ENCODE measurements at regions not wholly inside any gene's neighbourhood (a gene's known extent, or its start where the extent isn't known, plus 50 kb on each side); places are given as distances from the start of the nearest gene placed in this dataset.
A peak's percentile ranks its signal among the peaks of the same experiment; 100 is the strongest.

DNA sequence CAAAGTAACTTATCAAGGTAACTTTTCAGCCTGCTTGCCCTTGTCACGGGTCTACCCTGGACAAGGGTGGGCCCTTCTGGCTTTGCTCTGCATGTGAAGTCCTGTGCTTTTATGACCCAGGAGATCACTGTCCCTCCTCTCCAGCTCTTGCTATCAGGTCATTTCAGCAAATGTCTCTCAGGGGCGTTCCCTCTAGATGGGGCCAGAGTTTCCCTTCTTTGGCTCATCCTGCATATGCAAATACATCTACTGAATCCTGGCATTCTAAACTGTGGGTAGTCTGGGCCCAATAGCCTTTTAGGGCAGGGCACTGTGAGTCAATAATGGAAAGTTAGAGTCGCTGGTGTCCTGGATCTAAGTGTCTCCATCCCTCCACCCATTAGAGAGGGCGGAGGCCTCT lies 366.9 kb upstream of the USP24 start:
- peak; percentile 68 for DNase-seq (ENCODE audit: extremely low spot score)
- peaks cover 0 to 3% (median 0%) of the 10 kb centered on the region in 4 donors for H3K27me3 ChIP-seq
- H3K36me3 ChIP-seq: no peaks in the 10 kb centered on the region
- intact Hi-C loops (cut with DNase I): no loop called here
- no peaks in the 10 kb centered on the region for H3K9me3 ChIP-seq
- TF ChIP-seq, protein P1, sequence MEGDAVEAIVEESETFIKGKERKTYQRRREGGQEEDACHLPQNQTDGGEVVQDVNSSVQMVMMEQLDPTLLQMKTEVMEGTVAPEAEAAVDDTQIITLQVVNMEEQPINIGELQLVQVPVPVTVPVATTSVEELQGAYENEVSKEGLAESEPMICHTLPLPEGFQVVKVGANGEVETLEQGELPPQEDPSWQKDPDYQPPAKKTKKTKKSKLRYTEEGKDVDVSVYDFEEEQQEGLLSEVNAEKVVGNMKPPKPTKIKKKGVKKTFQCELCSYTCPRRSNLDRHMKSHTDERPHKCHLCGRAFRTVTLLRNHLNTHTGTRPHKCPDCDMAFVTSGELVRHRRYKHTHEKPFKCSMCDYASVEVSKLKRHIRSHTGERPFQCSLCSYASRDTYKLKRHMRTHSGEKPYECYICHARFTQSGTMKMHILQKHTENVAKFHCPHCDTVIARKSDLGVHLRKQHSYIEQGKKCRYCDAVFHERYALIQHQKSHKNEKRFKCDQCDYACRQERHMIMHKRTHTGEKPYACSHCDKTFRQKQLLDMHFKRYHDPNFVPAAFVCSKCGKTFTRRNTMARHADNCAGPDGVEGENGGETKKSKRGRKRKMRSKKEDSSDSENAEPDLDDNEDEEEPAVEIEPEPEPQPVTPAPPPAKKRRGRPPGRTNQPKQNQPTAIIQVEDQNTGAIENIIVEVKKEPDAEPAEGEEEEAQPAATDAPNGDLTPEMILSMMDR (IDR thresholded peaks at IDR 0.05): no peak
- TF ChIP-seq POLR2A (IDR thresholded peaks at IDR 0.05; ENCODE audit: low read depth) (no peak), POLR2AphosphoS5 (IDR thresholded peaks at IDR 0.05) (no peak), EP300 (IDR thresholded peaks at IDR 0.05) (no peak)
- peak overlapping the region; percentile 71 to 82 (median 76) for H3K27ac ChIP-seq (replicated peaks in 1 of 4)
- 93% methylated on average over 4 of the region's 4 CpGs for WGBS
- no peak overlapping the region for H3K4me3 ChIP-seq
- peaks cover 0 to 46% (median 34%) of the 10 kb centered on the region in 4 donors for H3K4me1 ChIP-seq

DNA sequence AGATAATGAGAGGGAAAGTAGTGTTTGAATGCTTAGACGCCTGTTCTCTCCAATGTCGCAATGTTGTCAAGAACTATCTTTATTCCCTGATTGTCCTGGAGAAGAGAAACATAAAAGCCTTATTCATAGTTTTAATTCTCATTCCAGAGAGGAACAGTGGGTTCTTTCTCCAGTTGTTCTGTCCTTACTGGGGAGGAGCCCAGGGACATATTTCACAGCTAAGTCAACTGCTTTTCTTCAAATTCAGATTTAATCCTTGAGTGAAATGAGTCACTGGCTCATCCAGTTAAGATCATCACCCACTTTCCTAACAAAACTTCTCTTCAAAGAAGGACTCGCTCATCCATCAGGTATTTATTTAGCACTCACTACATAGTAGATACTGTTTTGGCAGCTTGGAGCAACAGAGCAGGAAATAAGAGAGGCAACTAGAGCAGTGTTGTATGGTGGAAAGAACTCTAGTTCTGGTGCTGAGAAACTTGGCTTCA lies 365.7 kb upstream of the USP24 start:
- WGBS: 64% methylated on average over 3 of the region's 3 CpGs
- intact Hi-C loops (cut with DNase I): no loop called here
- Histone ChIP-seq H3K27me3 (no peaks in the 10 kb centered on the region), H3K36me3 (no peaks in the 10 kb centered on the region), H3K4me1 (peaks cover 0 to 48% (median 38%) of the 10 kb centered on the region in 4 donors), H3K9me3 (no peaks in the 10 kb centered on the region), H3K27ac (replicated peaks in 1 of 4) (peak overlapping the region; percentile 71 to 82 (median 76)), H3K4me3 (no peak overlapping the region)
- peak; percentile 44 to 84 for TF ChIP-seq POLR2AphosphoS5 (IDR thresholded peaks at IDR 0.05)
- no peak for TF ChIP-seq EP300 (IDR thresholded peaks at IDR 0.05)
- peak; percentile 64 for DNase-seq (ENCODE audit: extremely low spot score)

DNA sequence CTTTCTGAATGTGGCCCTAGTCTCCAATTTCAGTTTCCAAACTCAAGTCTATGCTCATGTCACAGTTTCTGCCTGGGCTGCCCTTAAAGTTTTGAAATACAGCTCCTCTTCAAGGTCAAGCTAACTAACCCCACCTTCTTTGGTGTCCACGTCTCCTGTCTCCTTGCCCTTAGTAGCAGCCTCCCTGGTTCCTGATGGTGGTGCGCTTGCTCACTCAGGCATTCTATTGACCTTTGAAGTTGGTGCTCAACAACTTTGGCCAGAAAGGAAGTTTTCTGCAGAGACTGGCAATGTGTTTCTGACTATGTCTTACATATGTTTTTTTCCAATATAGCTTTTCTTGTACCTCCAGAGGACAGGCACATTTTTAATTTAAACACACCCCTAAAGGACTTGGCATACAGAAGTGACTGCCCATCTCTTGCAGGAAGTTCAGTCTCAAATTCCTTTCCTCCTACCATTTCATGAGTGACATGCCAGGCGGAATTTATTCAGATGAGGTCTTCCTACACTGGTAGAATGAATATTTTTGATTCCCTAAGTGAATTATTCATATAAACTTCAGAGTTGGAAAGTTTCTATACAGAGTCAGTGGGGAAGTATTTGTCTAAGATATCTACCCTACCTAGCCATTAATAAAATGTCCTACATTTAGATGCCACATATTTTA lies 364.3 kb upstream of the USP24 start:
- DNase-seq (ENCODE audit: extremely low spot score): no peak
- Histone ChIP-seq H3K9me3 (no peaks in the 10 kb centered on the region), H3K4me1 (peaks cover 3 to 45% (median 38%) of the 10 kb centered on the region in 4 donors), H3K4me3 (no peak overlapping the region), H3K27me3 (no peaks in the 10 kb centered on the region), H3K27ac (replicated peaks in 1 of 4) (peak overlapping the region in 2 of 4 donors; percentile 71 to 72), H3K36me3 (no peaks in the 10 kb centered on the region)
- intact Hi-C loops (cut with DNase I): loop anchor here (10.0 kb wide), 1 partner anchor 135 kb away; no protein-coding TSS in a partner anchor
- WGBS: 98% methylated on average over 3 of the region's 3 CpGs
- TF ChIP-seq POLR2A (IDR thresholded peaks at IDR 0.05; ENCODE audit: low read depth) (no peak), POLR2AphosphoS5 (IDR thresholded peaks at IDR 0.05) (no peak), EP300 (IDR thresholded peaks at IDR 0.05) (no peak)
- TF ChIP-seq, protein P1 (IDR thresholded peaks at IDR 0.05): no peak

DNA sequence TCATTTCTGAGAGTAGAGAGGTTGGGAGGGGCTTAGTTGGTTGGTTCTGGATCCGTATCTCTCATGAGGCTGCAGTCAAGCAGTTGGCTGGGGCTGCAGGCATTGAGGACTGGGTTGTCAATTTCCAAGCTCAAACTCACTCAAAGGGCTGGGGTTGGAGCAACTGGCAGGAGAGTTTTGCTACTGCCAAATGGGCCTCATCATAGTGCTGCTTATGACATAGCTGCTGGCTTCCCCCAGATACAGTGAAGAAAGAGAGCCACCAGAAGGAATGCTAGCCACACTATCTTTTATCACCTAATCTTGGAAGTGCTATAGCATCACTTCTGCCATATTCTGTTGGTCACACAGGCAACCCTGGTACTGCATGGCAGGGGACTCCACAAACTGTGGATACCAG lies 363.5 kb upstream of the USP24 start:
- WGBS: 100% methylated on average over 1 of the region's 1 CpG
- Histone ChIP-seq H3K27me3 (no peaks in the 10 kb centered on the region), H3K27ac (replicated peaks in 1 of 4) (peak overlapping the region in 1 of 4 donors; percentile 6), H3K36me3 (no peaks in the 10 kb centered on the region), H3K9me3 (no peaks in the 10 kb centered on the region), H3K4me3 (no peak overlapping the region), H3K4me1 (peaks cover 3 to 37% (median 36%) of the 10 kb centered on the region in 4 donors)
- intact Hi-C loops (cut with DNase I): loop anchor here (10.0 kb wide), 1 partner anchor 136 kb away; no protein-coding TSS in a partner anchor
- peak; percentile 62 for DNase-seq (ENCODE audit: extremely low spot score)
- TF ChIP-seq POLR2AphosphoS5 (IDR thresholded peaks at IDR 0.05) (no peak), POLR2A (IDR thresholded peaks at IDR 0.05; ENCODE audit: low read depth) (no peak), EP300 (IDR thresholded peaks at IDR 0.05) (no peak)
- TF ChIP-seq, protein P1 (IDR thresholded peaks at IDR 0.05): no peak

DNA sequence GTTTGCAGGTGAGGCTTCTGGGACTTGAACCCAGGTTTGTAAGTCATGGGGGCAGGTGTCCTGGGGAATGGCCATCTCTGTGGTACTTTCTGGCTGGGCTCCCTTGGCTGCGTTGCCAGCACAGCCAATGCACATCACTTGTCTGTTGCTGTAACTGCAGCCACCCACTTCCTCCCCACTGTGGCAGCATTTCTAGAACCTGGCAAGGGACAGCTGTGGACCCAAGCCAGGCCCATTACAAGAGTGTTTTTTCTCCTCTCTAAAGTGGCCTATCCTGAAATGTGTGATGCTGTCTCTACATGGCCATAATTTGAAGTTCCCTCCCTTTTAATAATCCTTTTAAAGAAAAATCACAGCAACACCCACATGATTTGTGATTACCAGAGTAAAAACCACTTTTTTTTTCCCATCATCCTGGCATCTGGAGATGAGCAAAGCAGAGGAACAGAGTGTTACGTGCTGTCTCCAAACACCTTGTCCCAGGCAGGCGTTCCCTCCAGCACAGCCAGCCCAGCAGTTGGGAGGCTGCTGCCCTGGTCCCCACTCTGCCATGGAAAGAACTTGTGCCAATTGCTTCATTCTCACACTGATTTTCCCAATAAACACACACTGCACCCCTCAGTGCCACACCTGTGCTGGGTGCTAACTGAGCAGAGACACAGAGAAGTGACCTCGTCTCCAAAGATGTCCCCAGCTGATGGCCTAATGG lies 360.6 kb upstream of the USP24 start:
- 71% methylated on average over 4 of the region's 4 CpGs for WGBS
- no peaks in the 10 kb centered on the region for H3K9me3 ChIP-seq
- TF ChIP-seq POLR2A (IDR thresholded peaks at IDR 0.05; ENCODE audit: low read depth) (no peak), EP300 (IDR thresholded peaks at IDR 0.05) (peak; percentile 49), POLR2AphosphoS5 (IDR thresholded peaks at IDR 0.05) (peak; percentile 36 to 38)
- TF ChIP-seq, protein P1 (IDR thresholded peaks at IDR 0.05): peak in 1 of 3 experiments; percentile 17
- peaks cover 3 to 24% (median 22%) of the 10 kb centered on the region in 4 donors for H3K4me1 ChIP-seq
- intact Hi-C loops (cut with DNase I): loop anchor here (10.0 kb wide), 1 partner anchor 139 kb away; no protein-coding TSS in a partner anchor
- DNase-seq (ENCODE audit: extremely low spot score): peak; percentile 93
- H3K36me3 ChIP-seq: no peaks in the 10 kb centered on the region
- peak overlapping the region; percentile 42 to 67 (median 62) for H3K27ac ChIP-seq (replicated peaks in 1 of 4)
- H3K4me3 ChIP-seq: no peak overlapping the region
- no peaks in the 10 kb centered on the region for H3K27me3 ChIP-seq
